ENCODE measurements at regions not wholly inside any gene's neighbourhood (a gene's known extent, or its start where the extent isn't known, plus 50 kb on each side); places are given as distances from the start of the nearest gene placed in this dataset.

DNA sequence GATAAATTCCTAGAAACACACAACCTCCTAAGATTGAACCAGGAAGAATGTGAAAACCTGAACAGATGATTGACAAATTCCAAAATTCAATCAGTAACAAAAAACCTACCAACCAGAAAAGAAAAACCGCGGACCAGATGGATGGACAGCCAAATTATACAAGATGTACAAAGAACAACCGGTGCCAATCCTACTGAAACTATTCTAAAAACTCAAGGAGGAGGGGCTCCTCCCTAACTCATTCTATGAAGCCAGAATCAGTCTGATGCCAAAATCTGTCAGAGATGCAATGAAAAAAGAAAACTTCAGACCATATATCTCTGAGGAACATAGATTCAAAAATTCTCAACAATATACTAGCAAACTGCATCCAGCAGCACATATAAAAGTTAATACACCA is 262.4 kb upstream of the DAB1 start:
- no peak overlapping the region for H3K4me3 Mint-ChIP-seq
- H3K36me3 Mint-ChIP-seq (ENCODE audit: low read depth), result no peaks in the 10 kb centered on the region
- no peak overlapping the region for H3K27ac Mint-ChIP-seq
- peaks cover 50% of the 10 kb centered on the region for H3K9me3 Mint-ChIP-seq
- H3K27me3 Mint-ChIP-seq, result peaks cover 8% of the 10 kb centered on the region
- H3K4me1 Mint-ChIP-seq (ENCODE audit: low read depth), result no peaks in the 10 kb centered on the region

DNA sequence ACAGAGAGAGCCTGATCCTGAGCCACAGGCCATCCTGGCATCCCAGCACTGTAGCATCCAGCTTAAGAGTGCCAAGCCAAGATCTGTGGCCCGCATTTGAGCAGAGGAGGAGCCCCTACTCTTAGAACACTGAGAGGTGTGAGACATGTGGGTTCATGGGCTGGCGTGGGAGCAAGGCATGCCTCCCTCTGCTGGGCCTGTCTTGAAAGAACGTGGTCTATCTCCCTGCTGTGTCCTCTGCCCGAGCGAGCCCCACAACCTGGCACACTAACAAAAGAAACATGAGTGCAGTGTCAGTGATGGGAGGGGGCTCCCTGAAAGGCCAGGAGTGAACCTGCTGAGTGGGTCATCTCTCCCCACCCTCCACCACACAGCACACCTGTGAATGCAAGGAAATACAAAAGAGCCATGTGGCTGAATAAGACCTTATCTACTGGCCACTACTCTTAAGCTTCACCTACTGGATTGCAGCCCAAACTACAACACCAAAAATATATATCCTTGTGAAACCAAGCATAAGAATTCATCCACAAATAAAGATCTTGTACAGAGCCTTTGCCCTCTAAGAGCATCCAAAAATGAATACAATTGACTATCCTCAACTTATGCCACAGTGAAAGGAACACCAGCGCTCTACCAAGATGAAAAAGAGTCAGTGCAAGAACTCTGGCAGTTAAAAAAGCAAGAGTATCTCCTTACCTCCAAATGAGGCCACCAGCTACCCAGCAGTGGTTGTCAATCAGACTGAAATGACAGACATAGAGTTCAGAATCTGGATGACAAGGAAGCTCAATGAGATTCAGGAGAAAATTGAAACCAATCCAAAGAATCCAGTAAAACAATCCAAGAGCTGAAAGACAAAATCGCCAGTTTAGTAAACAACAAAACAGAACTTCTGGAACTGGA is 259.4 kb upstream of the DAB1 start:
- peaks cover 44% of the 10 kb centered on the region for H3K9me3 Mint-ChIP-seq
- H3K36me3 Mint-ChIP-seq (ENCODE audit: low read depth), result no peaks in the 10 kb centered on the region
- H3K27me3 Mint-ChIP-seq, result peaks cover 8% of the 10 kb centered on the region
- H3K4me1 Mint-ChIP-seq (ENCODE audit: low read depth), result no peaks in the 10 kb centered on the region
- H3K27ac Mint-ChIP-seq, result no peak overlapping the region
- H3K4me3 Mint-ChIP-seq, result no peak overlapping the region

DNA sequence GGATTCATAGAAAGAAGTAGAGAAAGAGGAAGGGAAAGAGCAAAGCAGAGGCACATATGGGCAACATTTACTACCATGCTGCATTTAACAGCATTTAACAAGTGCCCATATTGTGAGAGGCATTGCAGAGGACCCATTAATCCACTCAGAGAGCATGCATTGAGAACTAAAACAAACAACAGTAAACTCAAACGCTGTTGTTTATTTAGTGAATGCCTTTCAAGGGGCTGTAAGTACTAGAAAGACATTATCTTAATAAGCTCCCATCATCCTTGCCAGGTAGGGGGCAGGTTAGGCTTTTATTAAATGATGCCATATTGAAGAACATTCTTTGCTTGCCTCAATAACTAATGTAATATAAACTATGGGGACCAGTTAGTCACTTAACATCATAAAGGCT is 254.3 kb upstream of the DAB1 start:
- H3K27me3 Mint-ChIP-seq, result peaks cover 4% of the 10 kb centered on the region
- H3K27ac Mint-ChIP-seq, result no peak overlapping the region
- H3K36me3 Mint-ChIP-seq (ENCODE audit: low read depth), result no peaks in the 10 kb centered on the region
- H3K4me3 Mint-ChIP-seq, result no peak overlapping the region
- H3K9me3 Mint-ChIP-seq, result peaks cover 9% of the 10 kb centered on the region
- no peaks in the 10 kb centered on the region for H3K4me1 Mint-ChIP-seq (ENCODE audit: low read depth)

DNA sequence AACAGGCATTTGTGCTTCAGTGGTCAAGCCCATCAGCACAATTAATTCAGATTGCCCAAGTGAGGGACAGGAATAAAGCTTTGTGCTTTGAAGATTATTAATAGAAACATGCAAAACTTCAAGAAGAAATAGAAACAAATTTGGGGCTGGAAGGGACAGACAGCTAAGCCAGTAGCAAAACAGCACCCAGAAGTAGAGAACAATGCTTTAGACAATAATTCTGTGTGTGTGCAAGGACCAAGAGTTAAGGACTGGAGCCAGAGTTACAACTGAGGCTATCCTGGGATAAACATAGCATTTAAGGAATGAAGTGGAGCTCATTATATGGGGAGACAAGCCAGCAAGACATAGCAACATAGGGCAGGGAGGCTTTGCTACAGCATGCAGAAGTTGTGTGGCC is 251.9 kb upstream of the DAB1 start:
- no peaks in the 10 kb centered on the region for H3K36me3 Mint-ChIP-seq (ENCODE audit: low read depth)
- no peak overlapping the region for H3K4me3 Mint-ChIP-seq
- H3K27me3 Mint-ChIP-seq, result no peaks in the 10 kb centered on the region
- H3K27ac Mint-ChIP-seq, result no peak overlapping the region
- peaks cover 7% of the 10 kb centered on the region for H3K9me3 Mint-ChIP-seq
- H3K4me1 Mint-ChIP-seq (ENCODE audit: low read depth), result no peaks in the 10 kb centered on the region

DNA sequence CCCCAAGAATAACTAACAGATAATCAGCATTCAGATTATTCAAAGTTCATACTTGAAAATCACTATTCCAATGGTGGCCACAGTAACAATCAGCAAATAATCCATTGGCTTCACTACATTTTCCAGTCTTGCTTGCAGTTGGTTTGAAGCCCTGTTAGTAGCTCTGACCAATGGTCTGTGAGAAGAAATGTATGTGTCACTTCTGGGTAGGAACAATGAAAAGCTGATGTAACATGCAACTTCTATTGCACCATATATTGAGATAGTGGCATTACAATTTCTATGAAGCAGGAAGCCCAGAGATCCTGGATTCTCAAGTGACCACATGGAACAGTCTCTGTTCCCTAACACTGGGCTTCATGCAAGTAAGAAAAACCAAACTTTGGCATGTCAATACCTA is 250.9 kb upstream of the DAB1 start:
- Mint-ChIP-seq H3K9me3 (peaks cover 3% of the 10 kb centered on the region), H3K4me1 (ENCODE audit: low read depth) (no peaks in the 10 kb centered on the region), H3K36me3 (ENCODE audit: low read depth) (no peaks in the 10 kb centered on the region), H3K27me3 (peaks cover 4% of the 10 kb centered on the region), H3K4me3 (no peak overlapping the region), H3K27ac (no peak overlapping the region)

DNA sequence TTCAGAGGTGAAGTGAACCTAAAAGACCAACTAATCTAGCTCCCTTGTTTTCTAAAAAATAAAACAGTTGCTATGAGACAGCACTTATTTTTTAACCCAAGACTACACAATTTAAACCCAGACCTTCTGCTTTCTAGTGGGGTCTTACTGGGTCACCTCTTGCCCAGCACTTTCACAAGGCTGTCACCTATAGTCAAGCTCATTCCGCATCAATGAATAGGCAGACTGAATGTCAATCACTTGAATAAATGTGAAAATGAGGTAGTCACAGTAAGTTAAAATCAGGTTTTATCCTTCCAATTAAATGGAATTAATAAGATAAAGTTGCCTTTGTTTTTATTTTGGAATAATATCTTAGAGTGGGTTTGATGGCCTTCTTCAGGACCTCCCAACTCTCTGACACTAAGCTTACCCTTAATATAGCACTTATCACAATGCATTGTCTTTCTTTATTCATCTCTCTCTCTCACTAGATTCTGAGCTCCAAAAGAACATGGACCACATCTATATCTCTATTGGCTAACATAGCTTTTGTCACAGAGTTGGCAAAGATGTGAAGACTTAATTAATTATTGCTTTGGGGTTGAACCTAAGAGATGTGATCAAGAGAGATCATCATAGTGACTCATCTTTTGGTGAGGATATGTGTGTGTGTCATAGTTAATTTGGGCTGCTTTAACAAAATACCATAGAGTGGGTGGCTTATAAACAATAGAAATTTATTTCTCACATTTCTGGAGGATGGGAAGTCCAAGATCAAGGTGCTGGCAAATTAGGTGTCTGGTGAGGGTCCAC is 248.7 kb upstream of the DAB1 start:
- Mint-ChIP-seq H3K36me3 (ENCODE audit: low read depth) (no peaks in the 10 kb centered on the region), H3K4me3 (no peak overlapping the region), H3K27me3 (peaks cover 4% of the 10 kb centered on the region), H3K27ac (no peak overlapping the region), H3K9me3 (peaks cover 5% of the 10 kb centered on the region), H3K4me1 (ENCODE audit: low read depth) (no peaks in the 10 kb centered on the region)

DNA sequence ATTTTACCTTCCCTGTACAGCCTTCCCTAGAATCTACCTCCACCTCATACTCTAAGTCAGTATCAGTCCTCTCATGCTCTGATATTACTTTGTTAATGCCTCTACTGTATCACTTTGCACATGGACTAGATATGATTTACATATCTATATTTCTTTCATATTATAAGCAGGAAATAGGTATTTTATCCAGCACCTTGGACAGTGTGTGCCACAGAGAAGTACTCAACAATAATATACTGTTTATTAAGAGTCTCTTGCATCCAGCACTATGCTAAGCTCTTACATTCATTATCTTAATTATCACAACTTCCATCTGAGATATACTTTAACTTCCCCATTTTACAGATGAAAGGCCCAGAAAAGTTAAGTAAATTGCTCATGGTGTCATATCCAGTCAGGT is 247.9 kb upstream of the DAB1 start:
- peaks cover 4% of the 10 kb centered on the region for H3K27me3 Mint-ChIP-seq
- no peak overlapping the region for H3K4me3 Mint-ChIP-seq
- H3K27ac Mint-ChIP-seq, result no peak overlapping the region
- H3K9me3 Mint-ChIP-seq, result peaks cover 12% of the 10 kb centered on the region
- no peaks in the 10 kb centered on the region for H3K36me3 Mint-ChIP-seq (ENCODE audit: low read depth)
- no peaks in the 10 kb centered on the region for H3K4me1 Mint-ChIP-seq (ENCODE audit: low read depth)

DNA sequence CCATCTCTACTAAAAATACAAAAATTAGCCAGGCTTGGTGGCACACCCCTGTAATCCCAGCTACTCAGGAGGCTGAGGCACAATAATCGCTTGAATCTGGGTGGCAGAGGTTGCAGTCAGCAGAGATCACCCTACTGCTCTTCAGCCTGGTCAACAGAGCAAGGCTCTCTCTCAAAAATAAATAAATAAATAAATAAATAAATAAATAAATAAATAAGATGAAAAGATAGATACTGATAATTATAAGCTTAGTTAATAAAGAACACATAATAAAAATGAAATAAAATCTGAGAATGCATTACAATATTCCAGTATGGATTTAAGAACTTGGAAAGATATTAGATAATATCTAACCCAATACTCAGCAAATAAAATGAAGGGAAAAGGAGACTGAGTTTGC is 235.9 kb upstream of the DAB1 start:
- Mint-ChIP-seq H3K4me3 (no peak overlapping the region), H3K4me1 (ENCODE audit: low read depth) (no peaks in the 10 kb centered on the region), H3K36me3 (ENCODE audit: low read depth) (no peaks in the 10 kb centered on the region), H3K27ac (no peak overlapping the region), H3K27me3 (no peaks in the 10 kb centered on the region), H3K9me3 (peaks cover 4% of the 10 kb centered on the region)

DNA sequence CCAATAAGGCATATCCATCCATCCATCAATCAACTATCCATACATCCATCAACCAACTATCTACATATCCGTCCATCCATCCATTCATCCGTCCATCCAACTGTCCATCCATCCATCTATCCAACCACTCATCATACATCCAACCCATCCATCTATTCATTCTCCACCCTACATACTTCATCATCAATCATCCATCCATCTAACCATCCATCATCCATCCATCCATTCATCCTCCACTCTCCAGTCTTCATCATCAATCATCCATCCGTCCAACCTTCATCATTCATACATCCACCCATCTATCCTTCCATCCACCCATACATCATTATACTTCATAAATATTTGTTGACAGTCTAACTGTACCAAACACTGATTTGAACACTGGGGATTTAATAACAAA is 231.3 kb upstream of the DAB1 start:
- no peaks in the 10 kb centered on the region for H3K4me1 Mint-ChIP-seq (ENCODE audit: low read depth)
- no peak overlapping the region for H3K27ac Mint-ChIP-seq
- H3K4me3 Mint-ChIP-seq, result no peak overlapping the region
- H3K27me3 Mint-ChIP-seq, result no peaks in the 10 kb centered on the region
- no peaks in the 10 kb centered on the region for H3K36me3 Mint-ChIP-seq (ENCODE audit: low read depth)
- peaks cover 4% of the 10 kb centered on the region for H3K9me3 Mint-ChIP-seq

DNA sequence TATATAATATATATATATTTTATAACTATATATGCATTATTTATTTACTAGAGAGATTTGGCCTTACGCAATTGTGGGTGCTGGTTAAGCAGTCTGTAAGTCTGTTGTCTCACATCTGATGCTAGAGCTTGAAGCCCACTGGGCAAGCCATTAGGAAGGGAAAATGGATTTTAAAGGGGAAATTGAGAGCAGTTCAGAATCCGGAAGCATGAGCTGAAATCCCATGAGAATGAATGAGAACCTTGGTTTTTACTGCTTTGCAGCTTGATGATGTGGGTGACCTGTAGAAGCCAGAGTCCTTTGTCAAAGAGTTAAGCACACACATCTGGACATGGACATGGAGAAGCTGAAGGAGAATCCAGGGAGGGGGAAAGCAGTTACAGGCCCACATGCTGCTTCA is 220.8 kb upstream of the DAB1 start:
- no peaks in the 10 kb centered on the region for H3K36me3 Mint-ChIP-seq (ENCODE audit: low read depth)

DNA sequence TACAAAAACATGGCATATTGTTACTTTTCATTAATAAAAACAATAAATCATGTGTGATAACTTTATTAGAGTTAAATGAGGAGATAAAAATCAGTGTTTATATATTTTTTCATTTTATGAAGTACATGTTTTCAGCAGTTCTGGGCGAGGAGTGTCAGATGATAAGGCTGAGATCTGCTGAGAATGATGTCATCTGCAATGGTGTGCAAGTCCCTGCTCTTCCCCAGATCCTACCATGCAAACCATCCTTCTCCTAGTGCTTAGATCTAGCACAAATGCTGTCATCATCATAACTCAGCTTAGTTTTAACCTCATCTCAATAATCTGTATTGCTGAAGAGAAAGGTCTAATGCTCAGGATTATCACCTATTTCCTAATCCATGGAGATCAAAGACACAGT is 214.4 kb upstream of the DAB1 start:
- Mint-ChIP-seq H3K4me3 (no peak overlapping the region), H3K36me3 (ENCODE audit: low read depth) (no peaks in the 10 kb centered on the region), H3K27me3 (peaks cover 9% of the 10 kb centered on the region), H3K4me1 (ENCODE audit: low read depth) (no peaks in the 10 kb centered on the region), H3K9me3 (no peaks in the 10 kb centered on the region), H3K27ac (no peak overlapping the region)

More for the DNA sequence above, 220.8 kb upstream of the DAB1 start:
- H3K27me3 Mint-ChIP-seq, result peaks cover 4% of the 10 kb centered on the region
- no peak overlapping the region for H3K4me3 Mint-ChIP-seq
- H3K9me3 Mint-ChIP-seq, result no peaks in the 10 kb centered on the region
- H3K27ac Mint-ChIP-seq, result no peak overlapping the region
- H3K4me1 Mint-ChIP-seq (ENCODE audit: low read depth), result no peaks in the 10 kb centered on the region

DNA sequence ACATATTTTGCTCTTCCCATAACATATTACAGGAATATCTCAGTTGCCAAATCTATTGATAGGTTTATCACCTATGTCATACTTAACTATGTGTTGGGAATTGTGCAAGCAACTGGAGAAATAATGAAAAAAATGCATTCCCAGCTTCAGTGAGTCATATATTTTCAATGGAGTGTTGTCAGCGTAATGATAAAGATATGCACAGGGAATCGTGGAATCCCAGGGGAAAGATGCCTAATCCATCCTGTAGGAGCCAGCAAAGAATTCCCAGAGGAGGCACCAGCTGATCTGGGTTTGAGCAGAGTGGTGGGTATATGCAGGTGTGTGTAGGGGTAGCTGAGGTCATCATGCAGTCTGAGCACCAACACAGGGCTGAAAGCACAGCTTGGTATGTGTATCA is 213.3 kb upstream of the DAB1 start:
- H3K36me3 Mint-ChIP-seq (ENCODE audit: low read depth), result no peaks in the 10 kb centered on the region
- no peak overlapping the region for H3K27ac Mint-ChIP-seq
- H3K4me3 Mint-ChIP-seq, result no peak overlapping the region
- H3K4me1 Mint-ChIP-seq (ENCODE audit: low read depth), result no peaks in the 10 kb centered on the region
- H3K9me3 Mint-ChIP-seq, result no peaks in the 10 kb centered on the region
- H3K27me3 Mint-ChIP-seq, result peaks cover 12% of the 10 kb centered on the region

DNA sequence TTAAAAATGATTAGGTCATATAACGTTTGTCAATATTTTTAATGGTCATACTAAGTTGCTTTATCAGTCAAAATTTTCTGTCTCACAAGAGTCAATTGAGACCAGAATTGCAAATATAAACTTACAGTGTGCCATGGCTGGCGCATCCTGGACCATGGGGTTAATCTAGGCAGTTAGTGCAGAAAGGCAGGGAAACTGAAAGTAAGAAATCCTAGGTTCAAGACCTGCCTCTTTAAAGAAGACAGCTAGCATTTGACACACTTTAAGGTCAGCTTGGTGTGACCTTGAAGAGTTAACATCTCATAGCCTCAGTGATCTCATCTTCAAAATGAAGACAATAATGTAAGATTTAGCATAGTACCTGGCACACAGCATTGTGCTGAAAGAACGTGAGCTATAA is 210.0 kb upstream of the DAB1 start:
- H3K27ac Mint-ChIP-seq, result no peak overlapping the region
- no peaks in the 10 kb centered on the region for H3K36me3 Mint-ChIP-seq (ENCODE audit: low read depth)
- no peak overlapping the region for H3K4me3 Mint-ChIP-seq
- peaks cover 13% of the 10 kb centered on the region for H3K27me3 Mint-ChIP-seq
- H3K4me1 Mint-ChIP-seq (ENCODE audit: low read depth), result no peaks in the 10 kb centered on the region
- H3K9me3 Mint-ChIP-seq, result no peaks in the 10 kb centered on the region

DNA sequence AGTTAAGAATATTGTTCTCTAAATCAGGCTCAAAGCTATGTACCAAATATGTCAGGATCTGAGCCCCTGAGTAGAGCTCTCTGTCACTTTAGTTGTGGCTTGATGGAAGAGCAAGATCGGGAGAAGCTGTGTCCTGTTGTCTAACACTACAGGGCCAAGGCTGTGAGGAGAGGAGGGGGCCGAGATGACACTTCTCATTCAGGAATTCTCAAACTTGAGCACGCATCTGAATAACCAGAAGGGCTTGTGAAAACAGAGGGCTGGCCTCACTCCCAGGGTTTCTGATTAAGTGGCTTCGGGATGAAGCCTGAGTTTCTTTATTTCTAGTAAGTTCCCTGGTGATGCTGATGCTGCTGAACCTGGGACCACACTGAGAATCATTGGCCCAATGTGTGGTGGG is 209.2 kb upstream of the DAB1 start:
- H3K27ac Mint-ChIP-seq, result no peak overlapping the region
- no peaks in the 10 kb centered on the region for H3K36me3 Mint-ChIP-seq (ENCODE audit: low read depth)
- H3K9me3 Mint-ChIP-seq, result no peaks in the 10 kb centered on the region
- no peak overlapping the region for H3K4me3 Mint-ChIP-seq
- peaks cover 13% of the 10 kb centered on the region for H3K27me3 Mint-ChIP-seq
- H3K4me1 Mint-ChIP-seq (ENCODE audit: low read depth), result no peaks in the 10 kb centered on the region

DNA sequence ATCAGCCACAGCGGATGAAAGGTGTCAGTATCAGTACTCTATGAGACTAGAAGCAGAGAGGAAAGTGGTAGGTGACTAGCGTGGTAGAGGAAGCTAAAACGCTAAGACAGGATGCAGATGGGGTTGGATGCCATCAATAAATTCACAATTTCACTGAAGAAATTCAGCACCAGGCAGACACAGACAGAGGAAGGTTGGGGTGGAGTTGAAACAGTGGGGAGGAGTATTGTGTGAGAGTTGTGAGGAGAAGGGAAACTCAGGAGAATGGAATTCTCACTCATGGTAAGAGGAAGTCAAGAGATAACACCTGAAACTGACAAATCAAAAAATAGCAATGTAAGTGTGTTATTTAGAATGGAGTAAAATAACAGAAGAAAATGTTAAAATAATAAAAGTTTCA is 208.5 kb upstream of the DAB1 start:
- Mint-ChIP-seq H3K4me1 (ENCODE audit: low read depth) (no peaks in the 10 kb centered on the region), H3K27ac (no peak overlapping the region), H3K27me3 (peaks cover 13% of the 10 kb centered on the region), H3K36me3 (ENCODE audit: low read depth) (no peaks in the 10 kb centered on the region), H3K4me3 (no peak overlapping the region), H3K9me3 (no peaks in the 10 kb centered on the region)
